Esophagus muscularis mucosa (tissue), 4 donors: ENCODE measurements at regions not wholly inside any gene's neighbourhood (a gene's known extent, or its start where the extent isn't known, plus 50 kb on each side); places are given as distances from the start of the nearest gene placed in this dataset.

Experiments
- CTCF ChIP-seq, 3 experiments: fragments of 200-600 bp in 2 of 3; fragments of 450-650 bp in 1 of 3; sonication (generic) in 2 of 3; IDR thresholded peaks; one replicate each; pipeline ENCODE4 v1.5.1; 2017 to 2019; ENCODE audit warnings: antibody characterized with exemption in 3 of 3, mild to moderate bottlenecking in 2 of 3, moderate library complexity in 1 of 3
- EP300 ChIP-seq: sonication (generic); formaldehyde crosslinking; IDR thresholded peaks from one replicate; pipeline ENCODE4 v1.6.1; 2017; ENCODE audit warnings: antibody characterized with exemption
- POLR2A ChIP-seq: fragments of 450-650 bp; IDR thresholded peaks from one replicate; pipeline ENCODE4 v1.6.1; 2017; ENCODE audit warnings: antibody characterized with exemption, moderate library complexity, mild to moderate bottlenecking, low read depth

- no peak for TF ChIP-seq CTCF (IDR thresholded peaks at IDR 0.05)
- TF ChIP-seq EP300, result no peak
- no peak for TF ChIP-seq POLR2A
Measured at GRCh38 chr4:42806303-42806835, 86.1 kb upstream of the GRXCR1 start.
